ENCODE measurements at regions not wholly inside any gene's neighbourhood (a gene's known extent, or its start where the extent isn't known, plus 50 kb on each side); places are given as distances from the start of the nearest gene placed in this dataset.

DNA sequence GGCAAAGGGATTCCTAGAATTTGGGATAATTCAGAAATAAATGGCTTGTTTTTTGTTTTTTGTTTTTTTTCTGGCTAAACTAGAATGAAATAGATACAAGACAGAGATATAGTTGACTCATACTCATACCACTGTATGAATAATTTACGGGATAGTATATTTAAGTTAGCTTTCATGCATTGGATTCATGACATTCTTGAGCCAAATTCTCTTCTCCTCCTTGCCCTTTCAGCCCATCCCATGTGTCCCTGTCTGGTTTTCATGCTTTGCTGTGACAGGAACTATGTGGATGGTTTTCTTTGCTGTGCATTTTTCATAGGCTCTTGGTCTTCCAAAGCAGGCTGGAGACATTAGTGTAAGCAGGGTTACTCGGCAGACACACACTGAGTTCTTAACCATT is 66.6 kb upstream of the UMPS start:
- Histone ChIP-seq H2BK5ac (ENCODE audit: low read depth, low read length) (no peak overlapping the region), H2BK20ac (ENCODE audit: low read length) (no peak overlapping the region), H3K79me1 (ENCODE audit: low read depth, low read length) (no peaks in the 10 kb centered on the region), H2BK12ac (ENCODE audit: low read depth, low read length) (no peak overlapping the region), H3K27me3 (replicated peaks in 1 of 4; ENCODE audit: control insufficient read depth in 3 of 4, extremely low read depth in 1 of 4, insufficient read depth in 3 of 4, low read length in 3 of 4) (no peaks in the 10 kb centered on the region), H2AK5ac (ENCODE audit: low read depth, low read length) (no peak overlapping the region), H3K14ac (ENCODE audit: insufficient read length) (no peak overlapping the region), H4K8ac (ENCODE audit: extremely low read depth, insufficient read depth, low read length) (no peak overlapping the region), H3K9ac (replicated peaks in 1 of 4; ENCODE audit: extremely low read depth in 1 of 4, low read depth in 3 of 4, low read length in 3 of 4) (no peak overlapping the region), H2AFZ (ENCODE audit: low read length) (no peak overlapping the region), H3K4me2 (ENCODE audit: insufficient read depth in 1 of 2, low read depth in 2 of 2, low read length in 2 of 2) (no peak overlapping the region), H2BK15ac (ENCODE audit: low read length) (no peak overlapping the region), H4K20me1 (replicated peaks in 1 of 2; ENCODE audit: control insufficient read depth in 1 of 2, insufficient read depth in 2 of 2, low read length in 2 of 2) (no peaks in the 10 kb centered on the region), H3K4me1 (replicated peaks in 1 of 4; ENCODE audit: control insufficient read depth in 3 of 4, insufficient read depth in 4 of 4, low read length in 3 of 4) (no peaks in the 10 kb centered on the region), H4K5ac (ENCODE audit: insufficient read length, low read depth, low read length) (no peak overlapping the region), H2BK120ac (replicated peaks; ENCODE audit: low read depth, low read length) (no peak overlapping the region), H3K36me3 (ENCODE audit: control insufficient read depth in 2 of 4, insufficient read depth in 4 of 4, low read length in 3 of 4) (no peaks in the 10 kb centered on the region), H3K56ac (replicated peaks; ENCODE audit: insufficient read length, low read depth, low read length) (no peak overlapping the region), H3K9me3 (ENCODE audit: insufficient read depth in 2 of 2, low read depth in 1 of 2, low read length in 1 of 2) (no peaks in the 10 kb centered on the region), H3K27ac (ENCODE audit: low read depth, low read length) (no peak overlapping the region), H3K23ac (ENCODE audit: insufficient read length) (no peak overlapping the region), H3K18ac (ENCODE audit: extremely low read depth, low read length) (no peak overlapping the region), H4K91ac (replicated peaks; ENCODE audit: insufficient read length, low read length) (no peak overlapping the region), H3K79me2 (ENCODE audit: control insufficient read depth in 1 of 2, insufficient read depth in 2 of 2, low read length in 2 of 2) (no peaks in the 10 kb centered on the region), H3K4me3 (ENCODE audit: extremely low read depth in 1 of 4, insufficient read depth in 2 of 4, low read depth in 3 of 4, low read length in 4 of 4) (no peak overlapping the region), H3K4ac (replicated peaks; ENCODE audit: insufficient read length, low read depth, low read length) (no peak overlapping the region), H3K23me2 (ENCODE audit: low read depth, low read length) (no peaks in the 10 kb centered on the region)
- ChIA-PET CTCF (ENCODE audit: partially characterized antibody) (no interaction called here), POLR2A (ENCODE audit: partially characterized antibody) (no interaction called here)
- no peak for DNase-seq (ENCODE audit: low read depth in 1 of 2, low spot score in 2 of 2)
- WGBS, 2 experiments (ENCODE audit: extremely low coverage in 1 of 2, insufficient coverage in 1 of 2, insufficient read length in 1 of 2, insufficient replicate concordance in 2 of 2, low coverage in 1 of 2, low lambda C conversion rate in 2 of 2, missing lambda C conversion rate in 1 of 2), result 89% methylated on average over 2 of the region's 2 CpGs; no CpG with 5 or more reads in 1 of the 2 experiments
- no peak for FAIRE-seq
- TF ChIP-seq, protein P1, sequence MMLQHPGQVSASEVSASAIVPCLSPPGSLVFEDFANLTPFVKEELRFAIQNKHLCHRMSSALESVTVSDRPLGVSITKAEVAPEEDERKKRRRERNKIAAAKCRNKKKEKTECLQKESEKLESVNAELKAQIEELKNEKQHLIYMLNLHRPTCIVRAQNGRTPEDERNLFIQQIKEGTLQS (IDR thresholded peaks at IDR 0.05; ENCODE audit: insufficient read depth, low read depth, low read length), result no peak
- TF ChIP-seq TCF12 (IDR thresholded peaks at IDR 0.05; ENCODE audit: low read depth, low read length) (no peak), RFX5 (IDR thresholded peaks at IDR 0.05; ENCODE audit: borderline replicate concordance, low read depth, low read length) (no peak), CEBPB (IDR thresholded peaks at IDR 0.05; ENCODE audit: low read depth, low read length) (no peak), TEAD4 (IDR thresholded peaks at IDR 0.05; ENCODE audit: low read depth, low read length) (no peak), KDM5A (IDR thresholded peaks at IDR 0.05; ENCODE audit: low read length) (no peak), RAD21 (IDR thresholded peaks at IDR 0.05 in 1 of 2, conservative IDR thresholded peaks at IDR 0.05 in 1 of 2; ENCODE audit: low read depth in 2 of 2, low read length in 2 of 2) (no peak), GABPA (IDR thresholded peaks at IDR 0.05; ENCODE audit: borderline replicate concordance, insufficient read depth, low read length) (no peak), BACH1 (IDR thresholded peaks at IDR 0.05; ENCODE audit: low read length) (no peak), CHD1 (IDR thresholded peaks at IDR 0.05; ENCODE audit: low read depth, low read length) (no peak), SIN3A (conservative IDR thresholded peaks at IDR 0.05 in 1 of 2, IDR thresholded peaks at IDR 0.05 in 1 of 2; ENCODE audit: low read depth in 1 of 2, low read length in 2 of 2) (no peak), NRF1 (IDR thresholded peaks at IDR 0.05; ENCODE audit: low read depth, low read length) (no peak), RNF2 (IDR thresholded peaks at IDR 0.05; ENCODE audit: borderline replicate concordance, low read depth, low read length, missing control alignments, poor library complexity, severe bottlenecking) (no peak), CBX8 (IDR thresholded peaks at IDR 0.05; ENCODE audit: borderline replicate concordance, low read depth, low read length) (no peak), HDAC6 (IDR thresholded peaks at IDR 0.05; ENCODE audit: low read depth, low read length) (no peak)
